GM12865 (cell line): ENCODE measurements at regions not wholly inside any gene's neighbourhood (a gene's known extent, or its start where the extent isn't known, plus 50 kb on each side); places are given as distances from the start of the nearest gene placed in this dataset.

Experiments used
- DNase-seq: peaks from one replicate; pipeline ENCODE4 v3.0.0; 2010; ENCODE audit warnings: low read depth
- H3K4me3 ChIP-seq: 2 replicates; pipeline ENCODE4 v1.5.1; 2011; ENCODE audit warnings: mild to moderate bottlenecking, low read depth, low read length, control low read depth
- TF ChIP-seq, protein P1 (sequence below): IDR thresholded peaks from 2 replicates; pipeline ENCODE4 v1.5.1; 2011; ENCODE audit warnings: low read length, control low read depth, low read depth, inconsistent platforms; ENCODE audit not compliant: insufficient read depth; ENCODE audit errors: missing control alignments

DNA sequence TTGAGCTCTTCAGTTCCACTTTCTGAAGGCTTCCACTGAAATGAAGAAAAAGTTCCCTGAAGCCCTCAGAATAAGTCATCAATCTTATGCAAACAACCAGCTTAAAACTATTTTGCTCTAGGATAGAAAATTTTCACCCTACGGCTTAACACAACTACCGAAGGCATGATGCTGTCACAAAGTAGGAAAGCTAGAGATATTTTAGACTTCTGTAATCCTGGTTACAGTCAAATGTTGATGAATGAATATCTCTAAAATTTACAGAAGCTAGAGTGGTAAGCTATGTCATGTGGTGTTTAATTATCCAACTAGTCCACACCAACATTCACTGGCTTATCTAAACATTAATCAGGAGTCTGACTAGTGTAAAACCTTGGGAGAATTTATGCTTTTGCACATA lies 197.9 kb downstream of the SUCLA2 start:
- H3K4me3 ChIP-seq = no peak overlapping the region
- TF ChIP-seq, protein P1, sequence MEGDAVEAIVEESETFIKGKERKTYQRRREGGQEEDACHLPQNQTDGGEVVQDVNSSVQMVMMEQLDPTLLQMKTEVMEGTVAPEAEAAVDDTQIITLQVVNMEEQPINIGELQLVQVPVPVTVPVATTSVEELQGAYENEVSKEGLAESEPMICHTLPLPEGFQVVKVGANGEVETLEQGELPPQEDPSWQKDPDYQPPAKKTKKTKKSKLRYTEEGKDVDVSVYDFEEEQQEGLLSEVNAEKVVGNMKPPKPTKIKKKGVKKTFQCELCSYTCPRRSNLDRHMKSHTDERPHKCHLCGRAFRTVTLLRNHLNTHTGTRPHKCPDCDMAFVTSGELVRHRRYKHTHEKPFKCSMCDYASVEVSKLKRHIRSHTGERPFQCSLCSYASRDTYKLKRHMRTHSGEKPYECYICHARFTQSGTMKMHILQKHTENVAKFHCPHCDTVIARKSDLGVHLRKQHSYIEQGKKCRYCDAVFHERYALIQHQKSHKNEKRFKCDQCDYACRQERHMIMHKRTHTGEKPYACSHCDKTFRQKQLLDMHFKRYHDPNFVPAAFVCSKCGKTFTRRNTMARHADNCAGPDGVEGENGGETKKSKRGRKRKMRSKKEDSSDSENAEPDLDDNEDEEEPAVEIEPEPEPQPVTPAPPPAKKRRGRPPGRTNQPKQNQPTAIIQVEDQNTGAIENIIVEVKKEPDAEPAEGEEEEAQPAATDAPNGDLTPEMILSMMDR = no peak
- DNase-seq = no peak

GRCh38 chr13:47801555-47801954 lies 199.5 kb downstream of the SUCLA2 start:
- TF ChIP-seq, protein P1 = no peak
- no peak overlapping the region for H3K4me3 ChIP-seq
- DNase-seq = no peak

DNA sequence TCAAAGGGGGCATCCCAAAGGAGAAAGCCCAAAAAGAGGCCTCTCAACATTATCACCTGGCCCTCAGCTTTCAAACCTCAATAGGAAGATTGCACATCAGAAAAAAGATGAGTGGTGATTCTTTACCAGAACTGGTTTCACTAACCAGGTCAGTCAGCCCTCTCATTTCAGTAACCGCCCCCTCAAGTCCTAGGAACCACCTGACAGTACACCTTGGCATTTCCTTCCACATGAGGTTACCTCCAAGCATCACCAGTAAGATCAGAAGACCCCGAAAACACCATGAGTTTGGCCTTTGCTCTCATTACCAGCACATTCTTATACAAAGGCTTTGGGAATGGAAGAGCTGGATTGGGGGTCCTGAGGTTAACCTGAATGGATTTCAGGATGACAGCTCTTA lies 200.5 kb downstream of the SUCLA2 start:
- no peak overlapping the region for H3K4me3 ChIP-seq
- DNase-seq = no peak
- TF ChIP-seq, protein P1 = no peak

- peak; percentile 6 for DNase-seq
- H3K4me3 ChIP-seq = no peak overlapping the region
- TF ChIP-seq, protein P1 = peak; percentile 16
Measured at GRCh38 chr13:47798906-47799305, 202.2 kb downstream of the SUCLA2 start.

DNA sequence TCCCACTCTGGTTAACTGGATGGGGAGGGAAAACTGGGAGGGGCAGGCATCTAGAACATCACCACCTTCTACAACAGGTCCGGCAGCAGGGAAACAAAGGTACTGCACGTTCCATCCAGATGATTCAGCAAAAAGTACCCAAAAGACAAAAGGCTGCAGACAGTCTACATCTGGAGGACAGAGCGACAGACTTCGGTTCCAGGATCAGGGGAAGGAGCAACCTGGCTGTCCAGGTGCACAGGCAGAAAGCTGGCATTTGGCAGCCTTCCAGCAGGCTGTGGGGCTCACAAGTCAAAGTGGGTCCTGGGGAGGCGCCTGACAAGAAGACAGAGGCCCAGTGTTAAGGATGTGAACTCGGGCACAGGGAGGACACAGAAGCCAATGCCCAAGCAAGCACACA lies 202.9 kb downstream of the SUCLA2 start:
- TF ChIP-seq, protein P1 = no peak
- no peak overlapping the region for H3K4me3 ChIP-seq
- no peak for DNase-seq

DNA sequence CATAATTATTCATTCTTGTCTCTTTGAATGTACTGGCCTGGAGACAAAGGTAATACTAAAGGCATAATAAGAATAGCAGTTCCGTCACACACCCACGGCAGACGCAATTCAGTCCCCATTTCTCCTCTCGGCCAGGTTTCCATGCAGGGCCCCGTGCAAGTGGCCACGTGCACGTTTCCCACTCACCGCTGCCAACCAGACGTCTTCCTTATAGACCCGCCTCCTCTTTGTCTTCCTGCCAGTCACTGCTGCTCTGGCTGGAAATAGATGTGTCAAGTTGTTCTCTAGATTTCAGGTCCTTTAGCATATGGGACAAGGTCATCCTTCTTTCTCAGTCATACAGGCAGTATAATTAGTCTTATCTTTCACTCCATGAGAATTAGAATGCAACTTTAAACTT lies 204.3 kb downstream of the SUCLA2 start:
- TF ChIP-seq, protein P1 = no peak
- no peak overlapping the region for H3K4me3 ChIP-seq
- DNase-seq = no peak

DNA sequence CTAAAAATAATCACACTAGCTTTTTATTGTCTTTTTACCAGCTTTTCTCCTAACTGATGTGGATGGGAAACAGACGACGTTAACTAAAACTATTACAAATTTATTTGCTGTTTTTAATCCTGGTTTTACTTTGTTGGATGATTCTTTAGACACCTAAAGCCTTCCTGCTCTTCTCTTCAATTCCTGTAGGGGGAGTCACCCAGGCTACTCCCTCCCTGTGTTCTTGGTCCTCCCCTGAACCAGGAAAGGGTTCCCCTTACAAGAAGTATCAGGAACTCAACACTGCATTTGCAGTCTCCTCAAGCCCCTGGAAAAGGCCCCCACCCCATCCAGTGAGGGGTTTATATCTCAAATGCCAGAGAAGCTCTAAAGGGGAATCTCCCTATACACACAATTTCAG lies 206.1 kb downstream of the SUCLA2 start:
- DNase-seq = peak; percentile 2
- no peak overlapping the region for H3K4me3 ChIP-seq
- TF ChIP-seq, protein P1 = peak; percentile 49
